ENCODE measurements at regions not wholly inside any gene's neighbourhood (a gene's known extent, or its start where the extent isn't known, plus 50 kb on each side); places are given as distances from the start of the nearest gene placed in this dataset.

- CTCF ChIA-PET: no interaction called here
These were observed 265.0 kb downstream of the CASP12 start for GRCh38 chr11:104633226-104633625.

More at GRCh38 chr11:104633226-104633625, 265.0 kb downstream of the CASP12 start:
- H2BK120ac ChIP-seq (ENCODE audit: low read depth, low read length): no peak overlapping the region
- no peaks in the 10 kb centered on the region for H3K79me1 ChIP-seq (ENCODE audit: low read depth in 1 of 2, low read length in 2 of 2)
- H3K27ac ChIP-seq (ENCODE audit: insufficient read depth, low read length): no peak overlapping the region
- in situ Hi-C loops (cut with MboI; ENCODE audit: low sequenced_read_pairs) (no loop called here), intact Hi-C loops (cut with micrococcal nuclease) (no loop called here), dilution Hi-C loops (cut with HindIII; ENCODE audit: low sequenced_read_pairs, unreplicated experiment) (no loop called here)
- H3K18ac ChIP-seq (ENCODE audit: low read depth, low read length): no peak overlapping the region
- H3K9me3 ChIP-seq (ENCODE audit: control insufficient read depth, insufficient read depth, low read length): no peaks in the 10 kb centered on the region
- DNase-seq: no peak
- no peak overlapping the region for H2AFZ ChIP-seq (replicated peaks; ENCODE audit: low read length, poor library complexity)
- no peak overlapping the region for H2BK15ac ChIP-seq (ENCODE audit: low read depth, low read length)
- no peak overlapping the region for H3K14ac ChIP-seq (replicated peaks; ENCODE audit: low read depth, low read length)
- no peak overlapping the region for H2BK5ac ChIP-seq (ENCODE audit: low read depth, low read length, poor library complexity, severe bottlenecking)
- no peak overlapping the region for H2BK20ac ChIP-seq (ENCODE audit: low read depth, low read length)
- H2AK5ac ChIP-seq (ENCODE audit: low read depth, low read length): no peak overlapping the region
- H3K4me2 ChIP-seq (ENCODE audit: low read depth, low read length): no peak overlapping the region
- ATAC-seq (ENCODE audit: low read depth): no peak
- no TSS peak for BruUV-seq (replicated peaks)
- H3K4me1 ChIP-seq (ENCODE audit: control insufficient read depth, insufficient read depth, low read length): peaks cover 2% of the 10 kb centered on the region; the same call in 1 of the 2 replicates
- no peak overlapping the region for H4K8ac ChIP-seq (ENCODE audit: low read depth in 2 of 2, low read length in 2 of 2)
- H2AK9ac ChIP-seq (replicated peaks; ENCODE audit: low read depth, low read length, poor library complexity): no peak overlapping the region
- H3K4ac ChIP-seq (ENCODE audit: low read depth, low read length): no peak overlapping the region
- no peak overlapping the region for H4K5ac ChIP-seq (ENCODE audit: low read depth, low read length)
- no peak for TF ChIP-seq POLR2A (IDR thresholded peaks at IDR 0.05; ENCODE audit: low read depth, low read length)
- H3K27me3 ChIP-seq (ENCODE audit: control insufficient read depth, insufficient read depth, low read length): no peaks in the 10 kb centered on the region
- H3K4me3 ChIP-seq (ENCODE audit: insufficient read depth, low read depth, low read length): no peak overlapping the region
- no peaks in the 10 kb centered on the region for H3K36me3 ChIP-seq (ENCODE audit: control insufficient read depth, insufficient read depth, low read length)
- POLR2A ChIA-PET (ENCODE audit: unreplicated experiment): no interaction called here
- H3K9me1 ChIP-seq (ENCODE audit: insufficient read depth, low read length): no peaks in the 10 kb centered on the region
- no CpG with 5 or more reads among the region's 1 CpG for WGBS, 2 experiments (ENCODE audit: extremely low coverage in 2 of 2, insufficient read length in 1 of 2)
- H3K9ac ChIP-seq (ENCODE audit: low read depth, low read length): no peak overlapping the region
- no peak overlapping the region for H4K91ac ChIP-seq (ENCODE audit: insufficient read depth, low read depth, low read length)
- no peaks in the 10 kb centered on the region for H4K20me1 ChIP-seq (ENCODE audit: insufficient read depth, low read length)
- no peak overlapping the region for H3K56ac ChIP-seq (ENCODE audit: extremely low read depth, insufficient read depth, low read length)
- H3K23ac ChIP-seq (ENCODE audit: low read depth, low read length): no peak overlapping the region

Data from IMR-90 (cell line).